Activated T-helper 1 cell treated with anti-CD3 and anti-CD28 coated beads, Interleukin-2, amount 50 U/mL, for 16 hours (primary cell): ENCODE measurements at regions not wholly inside any gene's neighbourhood (a gene's known extent, or its start where the extent isn't known, plus 50 kb on each side); places are given as distances from the start of the nearest gene placed in this dataset.

Source experiments
- DNase-seq, 2 donors: peaks; one replicate each; pipeline ENCODE4 v3.0.0-alpha.2; 2020; ENCODE audit warnings: low read depth in 1 of 2, low spot score in 1 of 2

- DNase-seq = no peak
Observed at GRCh38 chr10:113458451-113458850, 94.4 kb upstream of the HABP2 start.

- no peak for DNase-seq
Observed at GRCh38 chr10:113458944-113459343, 93.9 kb upstream of the HABP2 start.

GRCh38 chr10:113459626-113460280 is 93.1 kb upstream of the HABP2 start:
- DNase-seq = no peak

- DNase-seq = no peak
Observed at GRCh38 chr10:113463083-113463482, 89.8 kb upstream of the HABP2 start.

- DNase-seq = no peak
Observed at GRCh38 chr10:113463777-113464176, 89.1 kb upstream of the HABP2 start.

GRCh38 chr10:113469796-113470195 is 83.1 kb upstream of the HABP2 start:
- DNase-seq = no peak

GRCh38 chr10:113470372-113471240 is 82.2 kb upstream of the HABP2 start:
- DNase-seq = no peak

- DNase-seq = no peak
Observed at GRCh38 chr10:113471241-113471996, 81.4 kb upstream of the HABP2 start.

GRCh38 chr10:113473011-113473410 is 79.8 kb upstream of the HABP2 start:
- DNase-seq = no peak

GRCh38 chr10:113473851-113474250 is 79.0 kb upstream of the HABP2 start:
- DNase-seq = no peak

- DNase-seq = no peak
Observed at GRCh38 chr10:113474752-113475151, 78.1 kb upstream of the HABP2 start.

- DNase-seq = no peak
Observed at GRCh38 chr10:113475381-113475807, 77.5 kb upstream of the HABP2 start.

- DNase-seq = no peak
Observed at GRCh38 chr10:113476191-113476590, 76.7 kb upstream of the HABP2 start.

- DNase-seq = no peak
Observed at GRCh38 chr10:113476673-113477072, 76.2 kb upstream of the HABP2 start.

GRCh38 chr10:113477451-113477850 is 75.4 kb upstream of the HABP2 start:
- no peak for DNase-seq

GRCh38 chr10:113479346-113480080 is 73.3 kb upstream of the HABP2 start:
- DNase-seq = no peak

- DNase-seq = no peak
Observed at GRCh38 chr10:113480081-113480360, 72.8 kb upstream of the HABP2 start.

GRCh38 chr10:113480851-113481502 is 71.9 kb upstream of the HABP2 start:
- DNase-seq = no peak

GRCh38 chr10:113484487-113484886 is 68.4 kb upstream of the HABP2 start:
- DNase-seq = no peak

GRCh38 chr10:113485736-113486135 is 67.1 kb upstream of the HABP2 start:
- no peak for DNase-seq

- no peak for DNase-seq
Observed at GRCh38 chr10:113486531-113486930, 66.3 kb upstream of the HABP2 start.
